GM12878 (cell line): ENCODE measurements at regions not wholly inside any gene's neighbourhood (a gene's known extent, or its start where the extent isn't known, plus 50 kb on each side); places are given as distances from the start of the nearest gene placed in this dataset.

Experiments used
- ATAC-seq: fragments of 200-7000 bp; cut with Tn5 transposase; 3 replicates; pipeline ENCODE4 v1.9.1; 2020; ENCODE audit warnings: mild to moderate bottlenecking, moderate library complexity
- BruUV-seq: library from RNA; stranded (reverse); fragments of 400-500 nt; replicated peaks from 2 replicates; lab custom pipeline; 2021; lab: Mats Ljungman, UMichigan
- CTCF ChIA-PET: fragments of 300-600 bp; sonication (Branson Sonifier 250); formaldehyde crosslinking; extraction: SDS; loops from one replicate; lab custom pipeline; 2021; ENCODE audit warnings: inconsistent platforms; lab: Yijun Ruan, JAX
- POLR2A ChIA-PET: fragments of 350-600 bp; formaldehyde crosslinking; extraction: SDS; loops from one replicate; lab custom pipeline; 2021; ENCODE audit warnings: inconsistent platforms; lab: Charles Lee
- RAD21 ChIA-PET: fragments of 300-600 bp; sonication (Branson Sonifier 250); formaldehyde crosslinking; loops from one replicate; lab custom pipeline; 2023; ENCODE audit warnings: antibody characterized with exemption; ENCODE audit not compliant: unreplicated experiment; lab: Charles Lee
- SMC1A ChIA-PET: fragments of 300-600 bp; sonication (Branson Sonifier 250); formaldehyde crosslinking; loops from one replicate; lab custom pipeline; 2023; ENCODE audit not compliant: unreplicated experiment, uncharacterized antibody; lab: Charles Lee
- DNase-seq: peaks from one replicate; pipeline ENCODE4 v3.0.0-alpha.2; 2011; ENCODE audit warnings: low read depth, low spot score
- FAIRE-seq: peaks from 3 replicates; lab custom pipeline; 2011; peaks lifted over from hg19 to GRCh38; lab: Jason Lieb, UNC
- H2AFZ ChIP-seq: 2 replicates; pipeline ENCODE4 v1.6.0; 2011; ENCODE audit warnings: low read depth, low read length, control low read depth; ENCODE audit not compliant: control insufficient read depth
- H3K27ac ChIP-seq: 2 replicates; pipeline ENCODE4 v1.5.1; 2011; ENCODE audit warnings: control low read depth; ENCODE audit not compliant: control insufficient read depth, insufficient read depth
- H3K27me3 ChIP-seq, 2 experiments: replicated peaks in 1 of 2; 2 replicates each; pipeline versions ENCODE4 v1.6.0 to v1.6.1; 2011; ENCODE audit warnings: low read length in 1 of 2; ENCODE audit not compliant: control insufficient read depth in 2 of 2, insufficient read depth in 2 of 2
- H3K36me3 ChIP-seq, 2 experiments: 2 replicates each; pipeline ENCODE4 v1.5.1; 2011; ENCODE audit warnings: low read length in 1 of 2; ENCODE audit not compliant: control insufficient read depth in 2 of 2, insufficient read depth in 2 of 2
- H3K4me1 ChIP-seq: 2 replicates; pipeline ENCODE4 v1.6.1; 2011; ENCODE audit warnings: mild to moderate bottlenecking, low read length, moderate library complexity, mixed read lengths; ENCODE audit not compliant: control insufficient read depth, insufficient read depth
- H3K4me2 ChIP-seq: 2 replicates; pipeline ENCODE4 v1.6.0; 2011; ENCODE audit warnings: control low read depth; ENCODE audit not compliant: control insufficient read depth, insufficient read depth
- H3K4me3 ChIP-seq: fragments of 200-600 bp; sonication (generic); 2 replicates; pipeline ENCODE4 v1.5.1; 2016
- H3K79me2 ChIP-seq: 2 replicates; pipeline ENCODE4 v1.6.0; 2011; ENCODE audit warnings: low read length; ENCODE audit not compliant: control insufficient read depth, insufficient read depth
- H3K9ac ChIP-seq: 2 replicates; pipeline ENCODE4 v1.8.0; 2011; ENCODE audit warnings: low read length, control low read depth, mixed read lengths; ENCODE audit not compliant: control insufficient read depth, insufficient read depth
- H3K9me3 ChIP-seq: replicated peaks from 3 replicates; pipeline ENCODE4 v1.5.1; 2011; ENCODE audit warnings: mild to moderate bottlenecking, low read length; ENCODE audit not compliant: control insufficient read depth, insufficient read depth
- H4K20me1 ChIP-seq: 2 replicates; pipeline ENCODE4 v1.6.0; 2011; ENCODE audit not compliant: control insufficient read depth, insufficient read depth
- IKZF2 ChIP-seq, 2 experiments: fragments of 450-650 bp; IDR thresholded peaks; 2 replicates each; pipeline ENCODE4 v1.6.1; 2017; ENCODE audit warnings: mild to moderate bottlenecking in 2 of 2, moderate library complexity in 2 of 2
- NFXL1 ChIP-seq: fragments of 450-650 bp; IDR thresholded peaks from 2 replicates; pipeline ENCODE4 v1.6.1; 2017; ENCODE audit warnings: antibody characterized with exemption, mild to moderate bottlenecking, borderline replicate concordance
- RBBP5 ChIP-seq: fragments of 200-600 bp; sonication (generic); conservative IDR thresholded peaks from 2 replicates; pipeline ENCODE4 v1.6.1; 2016
- WGBS: methylation state at CpG from one replicate; pipeline ENCODE4 v1.1.6; 2016; ENCODE audit warnings: low lambda C conversion rate; ENCODE audit not compliant: insufficient replicate concordance, insufficient coverage; ENCODE audit errors: missing lambda C conversion rate; 5-methylcytosine and 5-hydroxymethylcytosine counted together
- in situ Hi-C: fragments of 300-500 bp; cut with MboI; formaldehyde crosslinking; loops from 9 replicates; pipeline ENCODE4 v1.14.3; 2018; ENCODE audit warnings: mixed read lengths
- intact Hi-C: fragments of 100-400 bp; cut with micrococcal nuclease; formaldehyde crosslinking; loops from one replicate; pipeline ENCODE4 v1.14.2; 2022; ENCODE audit not compliant: unreplicated experiment
- TF ChIP-seq, protein P1 (sequence below): fragments of 450-650 bp; IDR thresholded peaks from 2 replicates; pipeline ENCODE4 v1.6.1; 2018; ENCODE audit warnings: borderline replicate concordance, mild to moderate bottlenecking; ENCODE audit not compliant: partially characterized antibody

DNA sequence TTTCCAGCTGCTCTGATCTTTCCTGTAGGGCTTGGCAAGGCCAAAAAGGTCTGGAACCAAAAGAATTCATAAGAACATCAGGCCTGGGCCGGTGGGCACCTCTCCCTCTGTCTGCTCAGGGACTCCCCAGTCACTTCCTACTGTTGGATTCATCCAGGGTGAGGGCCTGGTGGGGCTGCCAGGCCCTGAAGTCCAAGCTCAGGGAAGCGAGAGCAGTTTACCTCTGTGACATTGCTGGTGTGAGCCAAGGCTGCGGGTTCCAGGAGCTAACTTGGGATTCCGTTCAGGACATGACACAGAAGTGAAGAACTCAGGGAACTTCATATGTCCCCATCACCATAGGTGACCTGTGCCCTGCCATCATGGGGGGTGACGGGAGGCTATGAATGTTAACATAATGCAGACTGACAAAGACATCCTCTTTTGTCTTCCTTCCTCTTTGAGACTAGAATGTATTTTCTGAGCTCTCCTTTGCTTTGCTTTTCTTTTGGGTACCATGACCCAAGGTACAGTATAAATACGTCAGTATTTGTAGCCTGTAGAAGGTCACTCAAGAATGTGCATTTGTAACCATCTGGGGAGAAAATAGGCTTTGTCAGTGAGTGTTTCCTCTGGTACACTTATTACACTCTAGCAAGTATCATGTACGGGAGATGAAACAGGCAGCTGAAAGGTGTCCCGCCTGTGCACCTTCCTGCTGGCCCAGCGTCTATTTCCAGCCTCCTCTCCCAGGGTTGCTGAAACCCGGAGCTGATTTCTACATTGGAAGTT, 130.5 kb upstream of the SLC1A4 start:
- Histone ChIP-seq H4K20me1 (no peaks in the 10 kb centered on the region), H2AFZ (peak overlapping the region; percentile 45)
- POLR2A ChIA-PET = interaction anchor here (1.2 to 1.3 kb wide), 3 partner anchors 46 to 203 kb away, joined by 3 read pairs; no protein-coding TSS in a partner anchor
- no peak for ATAC-seq
- intact Hi-C loops = no loop called here
- WGBS = 40% methylated on average over 10 of the region's 10 CpGs
- TF ChIP-seq NFXL1 (no peak), RBBP5 (no peak), IKZF2 (IDR thresholded peaks at IDR 0.05) (peak in 1 of 2 experiments; percentile 19; a peak in 1 of 4 replicates)
- TF ChIP-seq, protein P1, sequence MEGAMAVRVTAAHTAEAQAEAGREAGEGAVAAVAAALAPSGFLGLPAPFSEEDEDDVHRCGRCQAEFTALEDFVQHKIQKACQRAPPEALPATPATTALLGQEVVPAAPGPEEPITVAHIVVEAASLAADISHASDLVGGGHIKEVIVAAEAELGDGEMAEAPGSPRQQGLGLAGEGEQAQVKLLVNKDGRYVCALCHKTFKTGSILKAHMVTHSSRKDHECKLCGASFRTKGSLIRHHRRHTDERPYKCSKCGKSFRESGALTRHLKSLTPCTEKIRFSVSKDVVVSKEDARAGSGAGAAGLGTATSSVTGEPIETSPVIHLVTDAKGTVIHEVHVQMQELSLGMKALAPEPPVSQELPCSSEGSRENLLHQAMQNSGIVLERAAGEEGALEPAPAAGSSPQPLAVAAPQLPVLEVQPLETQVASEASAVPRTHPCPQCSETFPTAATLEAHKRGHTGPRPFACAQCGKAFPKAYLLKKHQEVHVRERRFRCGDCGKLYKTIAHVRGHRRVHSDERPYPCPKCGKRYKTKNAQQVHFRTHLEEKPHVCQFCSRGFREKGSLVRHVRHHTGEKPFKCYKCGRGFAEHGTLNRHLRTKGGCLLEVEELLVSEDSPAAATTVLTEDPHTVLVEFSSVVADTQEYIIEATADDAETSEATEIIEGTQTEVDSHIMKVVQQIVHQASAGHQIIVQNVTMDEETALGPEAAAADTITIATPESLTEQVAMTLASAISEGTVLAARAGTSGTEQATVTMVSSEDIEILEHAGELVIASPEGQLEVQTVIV = no peak
- TF ChIP-seq, all 136 proteins: peak for 1
- Histone ChIP-seq H3K4me3 (peak overlapping the region; percentile 65; the same call in 1 of the 2 replicates), H3K4me1 (peaks cover 45% of the 10 kb centered on the region), H3K27me3 (no peaks in the 10 kb centered on the region), H3K36me3 (no peaks in the 10 kb centered on the region), H3K27ac (no peak overlapping the region), H3K79me2 (peaks cover 2% of the 10 kb centered on the region; the same call in 1 of the 2 replicates), H3K9ac (no peak overlapping the region; the same call in 1 of the 2 replicates), H3K9me3 (peaks cover 4% of the 10 kb centered on the region; the same call in 2 of the 3 replicates), H3K4me2 (peak overlapping the region; percentile 98)
- no peak for DNase-seq
- FAIRE-seq = no peak
- BruUV-seq = no TSS peak
- ChIA-PET SMC1A (interaction anchor here (0.7 to 7.6 kb wide), 13 partner anchors 10 to 528 kb away, joined by 3 to 50 read pairs (median 3); no protein-coding TSS in a partner anchor), CTCF (interaction anchor here (0.7 to 2.5 kb wide), 11 partner anchors 8 to 336 kb away, joined by 3 to 8 read pairs (median 3); no protein-coding TSS in a partner anchor), RAD21 (interaction anchor here (0.5 to 7.7 kb wide), 11 partner anchors 19 to 526 kb away, joined by 3 to 88 read pairs (median 4); partner anchors contain the start of gene SERTAD2)
- in situ Hi-C loops = no loop called here
